Chondrocyte (in vitro differentiated cells): ENCODE measurements at regions not wholly inside any gene's neighbourhood (a gene's known extent, or its start where the extent isn't known, plus 50 kb on each side); places are given as distances from the start of the nearest gene placed in this dataset.

ENCODE experiments used
- DNase-seq: peaks from one replicate; pipeline ENCODE4 v3.0.0; 2021; ENCODE audit warnings: mixed read lengths, low spot score
- H3K27ac Mint-ChIP-seq: one replicate; pipeline ENCODE4 v1.8.0; 2021; ENCODE audit warnings: mild to moderate bottlenecking, moderate library complexity, mixed read lengths; ENCODE audit not compliant: unreplicated experiment
- H3K27me3 Mint-ChIP-seq: 2 replicates; pipeline ENCODE4 v1.8.0; 2021; ENCODE audit warnings: low read depth, mixed read lengths
- H3K36me3 Mint-ChIP-seq: 2 replicates; pipeline ENCODE4 v1.8.0; 2021; ENCODE audit warnings: low read depth, mixed read lengths
- H3K4me1 Mint-ChIP-seq: 2 replicates; pipeline ENCODE4 v1.8.0; 2021; ENCODE audit warnings: low read depth, mild to moderate bottlenecking, mixed read lengths
- H3K4me3 Mint-ChIP-seq: one replicate; pipeline ENCODE4 v1.8.0; 2021; ENCODE audit warnings: mild to moderate bottlenecking, moderate library complexity, mixed read lengths; ENCODE audit not compliant: unreplicated experiment
- H3K9me3 Mint-ChIP-seq: 2 replicates; pipeline ENCODE4 v1.8.0; 2021; ENCODE audit warnings: low read depth, mixed read lengths
- TF ChIP-seq, protein P1 (sequence below): fragments of 200-600 bp; sonication (generic); IDR thresholded peaks from 2 replicates; pipeline ENCODE4 v1.5.0; 2021; ENCODE audit warnings: antibody characterized with exemption, mild to moderate bottlenecking, moderate library complexity

DNA sequence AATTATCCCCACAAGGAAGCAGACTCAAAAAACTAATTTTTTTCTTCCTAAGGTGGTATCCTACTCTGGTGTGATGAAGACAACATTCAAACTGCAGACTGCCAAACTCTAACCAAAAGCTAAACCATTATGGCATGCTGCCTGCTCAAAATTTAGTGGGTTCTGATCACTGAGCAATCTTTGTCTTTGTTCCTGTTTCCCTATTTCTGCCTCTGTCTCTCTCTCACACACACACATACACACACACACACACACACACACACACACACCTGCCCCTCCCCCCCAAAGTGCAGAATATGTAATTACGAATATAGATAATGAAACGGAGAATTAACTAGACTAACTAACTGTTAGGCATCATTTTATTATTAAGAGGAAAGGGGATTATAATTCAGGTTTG, 1278.6 kb downstream of the PCDH7 start:
- H3K27ac Mint-ChIP-seq: no peak overlapping the region
- H3K4me3 Mint-ChIP-seq: no peak overlapping the region
- no peaks in the 10 kb centered on the region for H3K4me1 Mint-ChIP-seq
- no peaks in the 10 kb centered on the region for H3K9me3 Mint-ChIP-seq
- TF ChIP-seq, protein P1, sequence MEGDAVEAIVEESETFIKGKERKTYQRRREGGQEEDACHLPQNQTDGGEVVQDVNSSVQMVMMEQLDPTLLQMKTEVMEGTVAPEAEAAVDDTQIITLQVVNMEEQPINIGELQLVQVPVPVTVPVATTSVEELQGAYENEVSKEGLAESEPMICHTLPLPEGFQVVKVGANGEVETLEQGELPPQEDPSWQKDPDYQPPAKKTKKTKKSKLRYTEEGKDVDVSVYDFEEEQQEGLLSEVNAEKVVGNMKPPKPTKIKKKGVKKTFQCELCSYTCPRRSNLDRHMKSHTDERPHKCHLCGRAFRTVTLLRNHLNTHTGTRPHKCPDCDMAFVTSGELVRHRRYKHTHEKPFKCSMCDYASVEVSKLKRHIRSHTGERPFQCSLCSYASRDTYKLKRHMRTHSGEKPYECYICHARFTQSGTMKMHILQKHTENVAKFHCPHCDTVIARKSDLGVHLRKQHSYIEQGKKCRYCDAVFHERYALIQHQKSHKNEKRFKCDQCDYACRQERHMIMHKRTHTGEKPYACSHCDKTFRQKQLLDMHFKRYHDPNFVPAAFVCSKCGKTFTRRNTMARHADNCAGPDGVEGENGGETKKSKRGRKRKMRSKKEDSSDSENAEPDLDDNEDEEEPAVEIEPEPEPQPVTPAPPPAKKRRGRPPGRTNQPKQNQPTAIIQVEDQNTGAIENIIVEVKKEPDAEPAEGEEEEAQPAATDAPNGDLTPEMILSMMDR: no peak
- no peak for DNase-seq
- no peaks in the 10 kb centered on the region for H3K36me3 Mint-ChIP-seq
- H3K27me3 Mint-ChIP-seq: no peaks in the 10 kb centered on the region

DNA sequence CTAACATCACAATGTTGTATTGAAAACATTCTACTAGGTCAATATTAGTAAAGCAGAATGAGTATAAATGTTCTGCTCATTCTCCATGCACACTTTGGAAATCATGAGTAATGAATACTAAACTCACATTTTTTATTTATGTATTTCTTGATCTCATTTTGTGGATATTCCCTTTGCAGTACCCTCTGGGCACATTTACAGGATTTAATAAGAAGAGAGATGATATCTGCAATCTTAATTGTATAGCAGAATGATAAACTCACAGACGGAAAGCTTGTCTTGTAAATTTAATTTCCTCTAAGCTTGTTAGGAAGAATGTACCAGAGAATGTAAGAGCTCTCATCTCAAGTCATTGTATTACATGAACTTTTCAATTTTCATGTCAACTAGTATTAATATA, 1279.7 kb downstream of the PCDH7 start:
- H3K4me3 Mint-ChIP-seq: no peak overlapping the region
- TF ChIP-seq, protein P1: no peak
- H3K9me3 Mint-ChIP-seq: no peaks in the 10 kb centered on the region
- no peak for DNase-seq
- H3K4me1 Mint-ChIP-seq: no peaks in the 10 kb centered on the region
- H3K27ac Mint-ChIP-seq: no peak overlapping the region
- H3K27me3 Mint-ChIP-seq: no peaks in the 10 kb centered on the region
- H3K36me3 Mint-ChIP-seq: no peaks in the 10 kb centered on the region

DNA sequence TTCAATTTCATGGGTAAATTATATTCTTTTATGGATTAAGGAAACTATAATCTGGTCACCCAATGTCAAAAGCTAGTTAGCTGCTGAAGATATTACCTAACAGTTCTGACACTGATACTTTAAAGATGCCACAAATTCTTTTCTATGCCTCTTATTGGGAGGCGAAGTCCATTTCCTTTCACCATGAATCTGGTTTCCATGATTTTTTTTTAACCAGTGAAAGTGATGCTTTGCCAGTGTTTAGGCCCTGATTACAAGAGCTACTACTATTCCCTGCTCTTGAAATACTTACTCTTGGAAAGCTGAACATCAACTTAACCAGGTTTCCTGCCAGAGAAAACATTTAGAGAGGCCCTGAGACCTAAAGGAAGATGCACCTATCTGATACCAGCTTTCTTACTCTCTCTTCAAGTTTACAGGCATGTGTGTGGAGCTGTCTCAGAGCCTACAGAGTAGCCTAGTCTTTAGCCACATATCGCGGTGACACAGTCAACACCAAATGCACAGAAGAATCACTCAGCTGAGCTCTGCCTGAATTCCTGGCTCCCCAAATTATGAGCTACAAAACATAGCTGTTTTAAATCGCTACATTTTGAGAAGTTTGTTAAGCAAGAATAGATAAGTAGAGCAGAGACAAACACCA, 1280.8 kb downstream of the PCDH7 start:
- no peak overlapping the region for H3K4me3 Mint-ChIP-seq
- no peaks in the 10 kb centered on the region for H3K36me3 Mint-ChIP-seq

DNA sequence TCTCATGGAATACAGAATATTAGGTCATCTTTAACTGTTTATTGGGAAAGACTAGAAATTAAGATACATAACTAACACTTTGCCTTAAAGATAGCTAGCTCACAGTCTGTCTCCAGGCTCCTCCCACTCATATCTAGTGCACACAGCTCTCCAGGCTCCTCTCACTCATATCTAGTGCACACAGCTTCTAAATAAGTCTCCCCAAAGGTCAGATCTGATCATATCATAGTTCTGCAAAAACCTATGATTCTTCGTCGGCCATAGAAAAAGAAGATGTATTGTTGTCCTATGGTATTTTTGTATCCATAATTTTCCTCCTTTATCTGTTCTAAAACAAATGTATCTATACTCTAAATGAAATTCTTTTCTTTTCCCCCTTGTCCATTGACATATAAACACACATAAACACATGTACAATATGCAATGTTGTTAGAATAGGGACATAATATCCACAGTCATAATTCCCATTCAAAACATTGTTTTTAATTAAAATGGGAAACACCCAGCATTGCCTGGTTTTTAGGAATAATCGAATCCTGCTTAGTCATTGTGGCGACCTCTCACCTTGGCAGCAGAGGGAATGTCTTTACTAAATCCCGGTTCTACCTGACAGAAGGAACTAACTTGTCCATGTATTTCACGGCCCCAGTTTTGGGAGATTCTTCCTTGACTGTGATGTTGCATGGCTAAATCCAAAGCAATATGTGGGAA, 1282.0 kb downstream of the PCDH7 start:
- Mint-ChIP-seq H3K36me3 (no peaks in the 10 kb centered on the region), H3K9me3 (no peaks in the 10 kb centered on the region), H3K4me1 (no peaks in the 10 kb centered on the region), H3K27ac (no peak overlapping the region), H3K27me3 (no peaks in the 10 kb centered on the region), H3K4me3 (no peak overlapping the region)
- TF ChIP-seq, protein P1: no peak
- DNase-seq: no peak

More for the DNA sequence above, 1280.8 kb downstream of the PCDH7 start:
- no peak overlapping the region for H3K27ac Mint-ChIP-seq
- no peaks in the 10 kb centered on the region for H3K4me1 Mint-ChIP-seq
- no peaks in the 10 kb centered on the region for H3K27me3 Mint-ChIP-seq
- no peak for DNase-seq
- H3K9me3 Mint-ChIP-seq: no peaks in the 10 kb centered on the region
- TF ChIP-seq, protein P1: no peak

DNA sequence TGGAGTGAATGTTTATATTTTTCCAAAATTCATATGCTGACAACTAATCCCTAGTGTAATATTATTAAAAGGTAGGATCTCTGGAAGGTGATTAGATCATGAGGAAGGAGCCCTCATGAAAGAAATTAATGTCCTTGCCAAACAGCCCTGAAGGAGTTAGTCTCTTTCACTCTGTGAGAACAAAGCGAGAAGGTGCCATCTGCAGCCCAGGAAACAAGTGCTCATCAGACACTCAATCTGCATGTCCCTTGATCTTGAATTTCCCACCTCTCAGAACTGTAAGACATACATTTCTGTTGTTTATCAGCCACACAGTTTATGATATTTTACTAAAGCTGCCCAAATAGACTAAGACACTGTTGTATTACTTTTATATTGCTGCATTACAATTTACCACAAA, 1283.4 kb downstream of the PCDH7 start:
- H3K27me3 Mint-ChIP-seq: no peaks in the 10 kb centered on the region
- H3K9me3 Mint-ChIP-seq: no peaks in the 10 kb centered on the region
- no peaks in the 10 kb centered on the region for H3K4me1 Mint-ChIP-seq

More for the DNA sequence above, 1283.4 kb downstream of the PCDH7 start:
- TF ChIP-seq, protein P1: no peak
- no peak for DNase-seq
- Mint-ChIP-seq H3K4me3 (no peak overlapping the region), H3K36me3 (no peaks in the 10 kb centered on the region), H3K27ac (no peak overlapping the region)
